HEK293T (cell line): ENCODE measurements at regions not wholly inside any gene's neighbourhood (a gene's known extent, or its start where the extent isn't known, plus 50 kb on each side); places are given as distances from the start of the nearest gene placed in this dataset.

Source experiments
- FOXK2 ChIP-seq: fragments of 450-650 bp; IDR thresholded peaks from 2 replicates; pipeline ENCODE4 v1.6.1; 2016; ENCODE audit warnings: mild to moderate bottlenecking
- SP1 ChIP-seq: fragments of 450-650 bp; IDR thresholded peaks from 2 replicates; pipeline ENCODE4 v1.6.1; 2017

DNA sequence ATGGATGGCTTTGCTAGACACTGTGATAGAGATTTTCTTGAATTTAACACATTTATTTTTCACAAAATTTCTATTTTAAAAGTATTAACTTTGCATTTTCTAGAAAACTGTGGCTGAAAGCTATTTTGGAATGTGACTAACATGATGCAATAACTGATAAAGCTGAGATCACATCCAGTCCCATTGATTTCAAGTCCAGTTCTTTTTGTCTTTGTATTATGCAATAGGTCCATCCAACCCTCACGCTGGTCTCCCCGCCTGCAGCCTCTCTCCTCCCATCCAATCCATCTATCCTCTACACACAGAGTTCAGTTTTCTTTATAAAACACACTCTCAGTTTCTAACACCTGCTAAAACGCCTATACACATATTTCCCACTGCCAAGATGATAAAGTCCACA, 178.8 kb downstream of the CNTN3 start:
- TF ChIP-seq SP1 (no peak), FOXK2 (no peak)
